HUES64 (cell line): ENCODE measurements at regions not wholly inside any gene's neighbourhood (a gene's known extent, or its start where the extent isn't known, plus 50 kb on each side); places are given as distances from the start of the nearest gene placed in this dataset.

Experiments used
- H3K27ac ChIP-seq: 2 replicates; pipeline ENCODE4 v1.7.0; 2013; ENCODE audit warnings: low read depth, low read length, inconsistent platforms
- H3K27me3 ChIP-seq: 2 replicates; pipeline ENCODE4 v1.6.1; 2013; ENCODE audit warnings: mild to moderate bottlenecking, low read length; ENCODE audit not compliant: insufficient read depth
- H3K36me3 ChIP-seq: 2 replicates; pipeline ENCODE4 v1.6.1; 2013; ENCODE audit warnings: mild to moderate bottlenecking, low read length; ENCODE audit not compliant: insufficient read depth
- H3K4me1 ChIP-seq: 2 replicates; pipeline ENCODE4 v1.6.1; 2013; ENCODE audit warnings: mild to moderate bottlenecking, low read length, moderate library complexity; ENCODE audit not compliant: insufficient read depth
- H3K4me3 ChIP-seq: 2 replicates; pipeline ENCODE4 v1.5.1; 2013; ENCODE audit warnings: mild to moderate bottlenecking, low read length, moderate library complexity
- H3K9ac ChIP-seq: 2 replicates; pipeline ENCODE4 v1.6.1; 2013; ENCODE audit warnings: mild to moderate bottlenecking, low read depth, low read length
- H3K9me3 ChIP-seq: 2 replicates; pipeline ENCODE4 v1.6.1; 2013; ENCODE audit warnings: low read depth, low read length; ENCODE audit not compliant: insufficient read depth
- WGBS: fragments of 150-250, 120-280 bp; methylation state at CpG from one replicate; pipeline ENCODE4 v1.1.7; 2013; ENCODE audit warnings: missing lambda C conversion rate; 5-methylcytosine and 5-hydroxymethylcytosine counted together

GRCh38 chr4:136540747-136541146 lies 991.5 kb downstream of the PCDH18 start:
- Histone ChIP-seq H3K9ac (no peak overlapping the region), H3K4me3 (no peak overlapping the region), H3K27ac (no peak overlapping the region), H3K27me3 (peaks cover 6% of the 10 kb centered on the region; the same call in 1 of the 2 replicates), H3K9me3 (no peaks in the 10 kb centered on the region), H3K4me1 (peaks cover 9% of the 10 kb centered on the region), H3K36me3 (no peaks in the 10 kb centered on the region)
- WGBS = 67% methylated on average over 2 of the region's 2 CpGs

GRCh38 chr4:136528131-136528530 lies 1004.2 kb downstream of the PCDH18 start:
- H3K4me3 ChIP-seq = no peak overlapping the region
- no peak overlapping the region for H3K9ac ChIP-seq
- H3K27ac ChIP-seq = no peak overlapping the region
- no peaks in the 10 kb centered on the region for H3K36me3 ChIP-seq
- no peaks in the 10 kb centered on the region for H3K4me1 ChIP-seq
- no peaks in the 10 kb centered on the region for H3K9me3 ChIP-seq
- no peaks in the 10 kb centered on the region for H3K27me3 ChIP-seq

- Histone ChIP-seq H3K4me3 (no peak overlapping the region), H3K9me3 (no peaks in the 10 kb centered on the region), H3K36me3 (no peaks in the 10 kb centered on the region), H3K4me1 (no peaks in the 10 kb centered on the region), H3K27me3 (no peaks in the 10 kb centered on the region), H3K27ac (no peak overlapping the region), H3K9ac (no peak overlapping the region)
- 96% methylated on average over 1 of the region's 2 CpGs for whole genome bisulfite sequencing
Measured at GRCh38 chr4:136526517-136526916, 1005.8 kb downstream of the PCDH18 start.

- Histone ChIP-seq H3K4me3 (no peak overlapping the region), H3K36me3 (0 out of 2 replicates have a peak, but pooled peaks cover 2% of the 10 kb centered on the region), H3K9ac (no peak overlapping the region), H3K27ac (no peak overlapping the region), H3K9me3 (peaks cover 22% of the 10 kb centered on the region), H3K4me1 (no peaks in the 10 kb centered on the region), H3K27me3 (no peaks in the 10 kb centered on the region)
- 100% methylated on average over 2 of the region's 2 CpGs for WGBS
Measured at GRCh38 chr4:136524039-136524438, 1008.3 kb downstream of the PCDH18 start.

- 87% methylated on average over 2 of the region's 3 CpGs for WGBS
- H3K9ac ChIP-seq = no peak overlapping the region
- 0 out of 2 replicates have a peak, but pooled peaks cover 4% of the 10 kb centered on the region for H3K36me3 ChIP-seq
- peaks cover 25% of the 10 kb centered on the region for H3K9me3 ChIP-seq
- peaks cover 24% of the 10 kb centered on the region for H3K4me1 ChIP-seq
- no peaks in the 10 kb centered on the region for H3K27me3 ChIP-seq
- no peak overlapping the region for H3K4me3 ChIP-seq
- no peak overlapping the region for H3K27ac ChIP-seq
Measured at GRCh38 chr4:136516371-136516770, 1015.9 kb downstream of the PCDH18 start.

- no peaks in the 10 kb centered on the region for H3K36me3 ChIP-seq
- no peak overlapping the region for H3K9ac ChIP-seq
- WGBS = 71% methylated on average over 1 of the region's 1 CpG
- H3K27ac ChIP-seq = peak overlapping the region; percentile 31; the same call in 1 of the 2 replicates
- H3K4me3 ChIP-seq = no peak overlapping the region
- H3K9me3 ChIP-seq = no peaks in the 10 kb centered on the region; the same call in 1 of the 2 replicates
- peaks cover 9% of the 10 kb centered on the region for H3K4me1 ChIP-seq
- H3K27me3 ChIP-seq = no peaks in the 10 kb centered on the region
Measured at GRCh38 chr4:136505020-136505419, 1027.3 kb downstream of the PCDH18 start.

- H3K4me3 ChIP-seq = no peak overlapping the region
- H3K36me3 ChIP-seq = no peaks in the 10 kb centered on the region
- no peak overlapping the region for H3K9ac ChIP-seq
- H3K27ac ChIP-seq = no peak overlapping the region
- no peaks in the 10 kb centered on the region for H3K27me3 ChIP-seq
- no peaks in the 10 kb centered on the region for H3K9me3 ChIP-seq
- H3K4me1 ChIP-seq = no peaks in the 10 kb centered on the region
Measured at GRCh38 chr4:136495851-136496250, 1036.4 kb downstream of the PCDH18 start.

GRCh38 chr4:136495076-136495475 lies 1037.2 kb downstream of the PCDH18 start:
- H3K9ac ChIP-seq = no peak overlapping the region
- 96% methylated on average over 2 of the region's 3 CpGs for WGBS
- no peaks in the 10 kb centered on the region for H3K4me1 ChIP-seq
- H3K27me3 ChIP-seq = no peaks in the 10 kb centered on the region
- no peaks in the 10 kb centered on the region for H3K36me3 ChIP-seq
- H3K27ac ChIP-seq = no peak overlapping the region
- no peak overlapping the region for H3K4me3 ChIP-seq
- no peaks in the 10 kb centered on the region for H3K9me3 ChIP-seq

- no peak overlapping the region for H3K27ac ChIP-seq
- no peaks in the 10 kb centered on the region for H3K9me3 ChIP-seq
- H3K36me3 ChIP-seq = no peaks in the 10 kb centered on the region
- H3K9ac ChIP-seq = no peak overlapping the region
- no CpG with 5 or more reads among the region's 4 CpGs for WGBS
- H3K27me3 ChIP-seq = no peaks in the 10 kb centered on the region
- no peak overlapping the region for H3K4me3 ChIP-seq
- H3K4me1 ChIP-seq = no peaks in the 10 kb centered on the region
Measured at GRCh38 chr4:136489101-136489500, 1043.2 kb downstream of the PCDH18 start.

- no peaks in the 10 kb centered on the region for H3K36me3 ChIP-seq
- H3K4me1 ChIP-seq = no peaks in the 10 kb centered on the region
- H3K9ac ChIP-seq = no peak overlapping the region
- H3K27me3 ChIP-seq = no peaks in the 10 kb centered on the region
- no peak overlapping the region for H3K4me3 ChIP-seq
- H3K27ac ChIP-seq = no peak overlapping the region
- H3K9me3 ChIP-seq = no peaks in the 10 kb centered on the region
- 91% methylated on average over 2 of the region's 2 CpGs for WGBS
Measured at GRCh38 chr4:136484996-136485395, 1047.3 kb downstream of the PCDH18 start.

- H3K9ac ChIP-seq = no peak overlapping the region
- no peak overlapping the region for H3K4me3 ChIP-seq
- no peaks in the 10 kb centered on the region for H3K27me3 ChIP-seq
- no peaks in the 10 kb centered on the region for H3K4me1 ChIP-seq
- no peaks in the 10 kb centered on the region for H3K36me3 ChIP-seq
- no peak overlapping the region for H3K27ac ChIP-seq
- 100% methylated on average over 1 of the region's 1 CpG for WGBS
- H3K9me3 ChIP-seq = no peaks in the 10 kb centered on the region
Measured at GRCh38 chr4:136476753-136477152, 1055.5 kb downstream of the PCDH18 start.

- no peak overlapping the region for H3K27ac ChIP-seq
- 91% methylated on average over 2 of the region's 2 CpGs for WGBS
- no peaks in the 10 kb centered on the region for H3K4me1 ChIP-seq
- no peaks in the 10 kb centered on the region for H3K36me3 ChIP-seq
- H3K4me3 ChIP-seq = no peak overlapping the region
- H3K27me3 ChIP-seq = no peaks in the 10 kb centered on the region
- H3K9me3 ChIP-seq = no peaks in the 10 kb centered on the region; the same call in 1 of the 2 replicates
- H3K9ac ChIP-seq = no peak overlapping the region
Measured at GRCh38 chr4:136471051-136471450, 1061.2 kb downstream of the PCDH18 start.
